ENCODE measurements at regions not wholly inside any gene's neighbourhood (a gene's known extent, or its start where the extent isn't known, plus 50 kb on each side); places are given as distances from the start of the nearest gene placed in this dataset.
"Not testable (repeated sequence)": the region's sequence is repeated elsewhere in the genome, so short reads cannot be mapped to it uniquely, and the experiment has no call there.

- no peak for DNase-seq
- no peaks in the 10 kb centered on the region for H3K27me3 ChIP-seq (ENCODE audit: low read length)
- H3K9me2 ChIP-seq (replicated peaks; ENCODE audit: insufficient read depth, low read length) = no peaks in the 10 kb centered on the region
- no peaks in the 10 kb centered on the region for H3K79me2 ChIP-seq (ENCODE audit: low read length)
- no peaks in the 10 kb centered on the region for H4K20me1 ChIP-seq (ENCODE audit: insufficient read depth, low read depth, low read length)
- H3K27ac ChIP-seq (ENCODE audit: low read length) = no peak overlapping the region
- H3K9me3 ChIP-seq (ENCODE audit: low read length) = no peaks in the 10 kb centered on the region
- H3K9ac ChIP-seq (ENCODE audit: low read length) = no peak overlapping the region
- no peaks in the 10 kb centered on the region for H3K36me3 ChIP-seq (ENCODE audit: insufficient read depth, low read length)
- no peak overlapping the region for H3K4me2 ChIP-seq (ENCODE audit: low read depth, low read length, poor library complexity, severe bottlenecking)
- H3K4me1 ChIP-seq (ENCODE audit: low read length) = no peaks in the 10 kb centered on the region
- no peak overlapping the region for H2AFZ ChIP-seq (ENCODE audit: low read length)
- no peak overlapping the region for H3K4me3 ChIP-seq (ENCODE audit: low read length)
Measured at GRCh38 chr12:125549171-125549570, 483.9 kb downstream of the AACS start.

DNA sequence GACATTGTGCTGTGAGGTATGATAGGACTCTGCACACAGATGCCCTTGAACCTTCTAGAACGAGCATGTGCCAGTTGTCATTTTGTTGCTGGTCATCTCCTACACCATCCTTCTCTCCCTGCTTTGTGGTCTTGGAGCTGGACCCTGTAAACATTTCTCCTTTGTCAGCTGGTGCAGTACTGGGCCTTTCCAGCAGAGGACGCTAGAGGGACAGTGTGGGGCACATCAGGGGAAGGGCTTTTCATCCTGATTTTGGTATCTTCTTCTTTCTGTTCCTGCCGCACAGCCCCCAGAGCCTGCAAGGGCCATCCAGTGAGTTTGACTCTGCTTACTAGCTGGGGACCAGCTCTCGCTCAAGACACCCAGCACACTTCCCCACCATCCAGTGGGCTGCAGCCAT lies 484.6 kb downstream of the AACS start:
- no peak overlapping the region for H3K9ac ChIP-seq (ENCODE audit: low read length)

GRCh38 chr12:125552295-125552694 lies 487.1 kb downstream of the AACS start:
- Histone ChIP-seq H3K9me2 (replicated peaks; ENCODE audit: insufficient read depth, low read length) (no peaks in the 10 kb centered on the region), H3K4me3 (ENCODE audit: low read length) (no peak overlapping the region), H3K9me3 (ENCODE audit: low read length) (no peaks in the 10 kb centered on the region), H3K27me3 (ENCODE audit: low read length) (no peaks in the 10 kb centered on the region), H3K9ac (ENCODE audit: low read length) (no peak overlapping the region), H3K79me2 (ENCODE audit: low read length) (no peaks in the 10 kb centered on the region), H4K20me1 (ENCODE audit: insufficient read depth, low read depth, low read length) (no peaks in the 10 kb centered on the region), H3K4me1 (ENCODE audit: low read length) (no peaks in the 10 kb centered on the region), H2AFZ (ENCODE audit: low read length) (no peak overlapping the region), H3K4me2 (ENCODE audit: low read depth, low read length, poor library complexity, severe bottlenecking) (no peak overlapping the region), H3K27ac (ENCODE audit: low read length) (no peak overlapping the region), H3K36me3 (ENCODE audit: insufficient read depth, low read length) (no peaks in the 10 kb centered on the region)
- DNase-seq = no peak

More for the DNA sequence above, 484.6 kb downstream of the AACS start:
- Histone ChIP-seq H3K27ac (ENCODE audit: low read length) (no peak overlapping the region), H3K4me1 (ENCODE audit: low read length) (no peaks in the 10 kb centered on the region), H3K4me3 (ENCODE audit: low read length) (no peak overlapping the region), H3K36me3 (ENCODE audit: insufficient read depth, low read length) (no peaks in the 10 kb centered on the region), H3K9me2 (replicated peaks; ENCODE audit: insufficient read depth, low read length) (no peaks in the 10 kb centered on the region), H3K79me2 (ENCODE audit: low read length) (no peaks in the 10 kb centered on the region), H4K20me1 (ENCODE audit: insufficient read depth, low read depth, low read length) (no peaks in the 10 kb centered on the region), H2AFZ (ENCODE audit: low read length) (no peak overlapping the region), H3K27me3 (ENCODE audit: low read length) (no peaks in the 10 kb centered on the region), H3K4me2 (ENCODE audit: low read depth, low read length, poor library complexity, severe bottlenecking) (no peak overlapping the region), H3K9me3 (ENCODE audit: low read length) (no peaks in the 10 kb centered on the region)
- DNase-seq = peak; percentile 81

GRCh38 chr12:125561008-125561407 lies 495.8 kb downstream of the AACS start:
- H4K20me1 ChIP-seq (ENCODE audit: insufficient read depth, low read depth, low read length); H3K9me2 ChIP-seq (replicated peaks; ENCODE audit: insufficient read depth, low read length); H3K36me3 ChIP-seq (ENCODE audit: insufficient read depth, low read length); H3K9ac ChIP-seq (ENCODE audit: low read length); DNase-seq; H3K27ac ChIP-seq (ENCODE audit: low read length); H3K27me3 ChIP-seq (ENCODE audit: low read length); H2AFZ ChIP-seq (ENCODE audit: low read length); H3K4me2 ChIP-seq (ENCODE audit: low read depth, low read length, poor library complexity, severe bottlenecking); H3K9me3 ChIP-seq (ENCODE audit: low read length); H3K4me3 ChIP-seq (ENCODE audit: low read length); H3K4me1 ChIP-seq (ENCODE audit: low read length); H3K79me2 ChIP-seq (ENCODE audit: low read length): not testable (repeated sequence)

DNA sequence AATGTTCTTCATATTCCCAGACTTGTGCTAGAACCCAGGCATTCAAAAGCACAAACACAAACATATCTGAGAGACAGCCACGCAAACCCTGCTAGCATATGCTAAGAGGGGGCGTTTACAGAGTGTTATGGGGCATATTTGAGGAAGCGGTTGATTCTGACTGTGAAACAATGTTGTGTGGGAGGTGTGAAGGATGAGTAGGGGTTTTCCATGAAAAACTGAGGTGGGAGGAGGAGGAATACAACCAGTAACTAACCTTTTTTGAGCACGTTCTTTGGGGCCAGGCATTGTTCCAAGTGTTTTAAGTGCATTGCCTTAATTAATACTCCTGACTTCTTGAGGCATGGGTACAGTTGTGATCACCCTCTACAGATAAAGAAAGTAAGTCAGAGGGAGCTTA lies 499.5 kb downstream of the AACS start:
- Histone ChIP-seq H3K4me2 (ENCODE audit: low read depth, low read length, poor library complexity, severe bottlenecking) (no peak overlapping the region), H3K36me3 (ENCODE audit: insufficient read depth, low read length) (no peaks in the 10 kb centered on the region), H3K9ac (ENCODE audit: low read length) (no peak overlapping the region), H4K20me1 (ENCODE audit: insufficient read depth, low read depth, low read length) (no peaks in the 10 kb centered on the region), H2AFZ (ENCODE audit: low read length) (no peak overlapping the region), H3K27me3 (ENCODE audit: low read length) (no peaks in the 10 kb centered on the region), H3K9me3 (ENCODE audit: low read length) (no peaks in the 10 kb centered on the region), H3K79me2 (ENCODE audit: low read length) (no peaks in the 10 kb centered on the region), H3K9me2 (replicated peaks; ENCODE audit: insufficient read depth, low read length) (no peaks in the 10 kb centered on the region), H3K4me1 (ENCODE audit: low read length) (no peaks in the 10 kb centered on the region), H3K4me3 (ENCODE audit: low read length) (no peak overlapping the region), H3K27ac (ENCODE audit: low read length) (no peak overlapping the region)
- no peak for DNase-seq

GRCh38 chr12:125567581-125567980 lies 502.3 kb downstream of the AACS start:
- no peak overlapping the region for H3K27ac ChIP-seq (ENCODE audit: low read length)
- H2AFZ ChIP-seq (ENCODE audit: low read length) = no peak overlapping the region
- H3K79me2 ChIP-seq (ENCODE audit: low read length) = no peaks in the 10 kb centered on the region
- no peaks in the 10 kb centered on the region for H3K36me3 ChIP-seq (ENCODE audit: insufficient read depth, low read length)
- H4K20me1 ChIP-seq (ENCODE audit: insufficient read depth, low read depth, low read length) = no peaks in the 10 kb centered on the region
- no peak overlapping the region for H3K9ac ChIP-seq (ENCODE audit: low read length)
- no peaks in the 10 kb centered on the region for H3K4me1 ChIP-seq (ENCODE audit: low read length)
- no peak overlapping the region for H3K4me2 ChIP-seq (ENCODE audit: low read depth, low read length, poor library complexity, severe bottlenecking)
- no peaks in the 10 kb centered on the region for H3K9me2 ChIP-seq (replicated peaks; ENCODE audit: insufficient read depth, low read length)
- no peaks in the 10 kb centered on the region for H3K27me3 ChIP-seq (ENCODE audit: low read length)
- no peaks in the 10 kb centered on the region for H3K9me3 ChIP-seq (ENCODE audit: low read length)
- H3K4me3 ChIP-seq (ENCODE audit: low read length) = no peak overlapping the region
- DNase-seq = no peak

GRCh38 chr12:125568306-125568705 lies 503.1 kb downstream of the AACS start:
- H3K27me3 ChIP-seq (ENCODE audit: low read length) = no peaks in the 10 kb centered on the region
- no peaks in the 10 kb centered on the region for H4K20me1 ChIP-seq (ENCODE audit: insufficient read depth, low read depth, low read length)
- no peaks in the 10 kb centered on the region for H3K79me2 ChIP-seq (ENCODE audit: low read length)
- no peaks in the 10 kb centered on the region for H3K9me2 ChIP-seq (replicated peaks; ENCODE audit: insufficient read depth, low read length)
- no peak overlapping the region for H2AFZ ChIP-seq (ENCODE audit: low read length)
- no peak for DNase-seq
- no peak overlapping the region for H3K27ac ChIP-seq (ENCODE audit: low read length)
- no peak overlapping the region for H3K4me3 ChIP-seq (ENCODE audit: low read length)
- H3K9ac ChIP-seq (ENCODE audit: low read length) = no peak overlapping the region
- no peak overlapping the region for H3K4me2 ChIP-seq (ENCODE audit: low read depth, low read length, poor library complexity, severe bottlenecking)
- no peaks in the 10 kb centered on the region for H3K36me3 ChIP-seq (ENCODE audit: insufficient read depth, low read length)
- no peaks in the 10 kb centered on the region for H3K9me3 ChIP-seq (ENCODE audit: low read length)
- no peaks in the 10 kb centered on the region for H3K4me1 ChIP-seq (ENCODE audit: low read length)

DNA sequence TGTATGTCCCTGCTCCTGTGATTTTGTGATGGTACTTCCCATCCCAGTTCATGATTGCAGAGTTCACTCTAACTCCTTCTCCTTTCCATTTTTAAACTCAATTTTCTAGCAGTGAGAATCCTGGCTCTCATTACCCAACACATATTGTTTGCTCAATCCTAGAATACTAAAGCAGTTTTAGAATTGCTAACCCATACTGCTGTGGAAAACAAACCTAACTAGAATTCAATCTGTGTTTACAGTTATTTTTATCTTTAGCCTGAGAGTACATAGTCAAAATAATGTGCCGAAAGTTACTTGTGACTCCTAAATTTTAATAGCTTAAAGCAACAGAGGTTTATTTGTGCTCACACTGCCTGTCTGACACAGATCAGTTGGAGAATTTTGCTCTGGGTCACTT lies 508.0 kb downstream of the AACS start:
- Histone ChIP-seq H4K20me1 (ENCODE audit: insufficient read depth, low read depth, low read length) (no peaks in the 10 kb centered on the region), H3K36me3 (ENCODE audit: insufficient read depth, low read length) (no peaks in the 10 kb centered on the region), H3K4me1 (ENCODE audit: low read length) (no peaks in the 10 kb centered on the region), H3K79me2 (ENCODE audit: low read length) (no peaks in the 10 kb centered on the region), H3K9ac (ENCODE audit: low read length) (no peak overlapping the region), H3K9me2 (replicated peaks; ENCODE audit: insufficient read depth, low read length) (no peaks in the 10 kb centered on the region), H3K27ac (ENCODE audit: low read length) (no peak overlapping the region), H3K27me3 (ENCODE audit: low read length) (no peaks in the 10 kb centered on the region), H3K4me3 (ENCODE audit: low read length) (no peak overlapping the region), H3K4me2 (ENCODE audit: low read depth, low read length, poor library complexity, severe bottlenecking) (no peak overlapping the region), H2AFZ (ENCODE audit: low read length) (no peak overlapping the region), H3K9me3 (ENCODE audit: low read length) (no peaks in the 10 kb centered on the region)
- DNase-seq = no peak

DNA sequence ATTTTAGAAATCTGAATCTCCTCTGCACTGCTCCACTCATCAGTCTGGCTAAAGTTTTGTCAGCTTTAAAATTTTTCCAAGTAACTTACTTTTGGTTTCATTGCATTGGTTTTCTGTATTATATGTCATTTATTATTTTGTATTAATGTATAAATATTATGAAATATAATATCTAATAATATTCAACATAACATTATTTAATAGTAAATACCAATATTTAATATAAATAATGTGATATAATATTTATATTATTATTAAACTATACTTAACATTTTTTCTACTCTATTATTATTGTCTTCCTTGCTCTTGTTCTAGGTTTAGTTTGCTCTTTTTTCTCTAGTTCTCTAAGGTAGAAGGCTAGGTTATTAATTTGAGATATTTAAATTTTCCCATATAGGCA lies 512.1 kb downstream of the AACS start:
- H3K9ac ChIP-seq (ENCODE audit: low read length) = no peak overlapping the region
- peaks cover 7% of the 10 kb centered on the region for H3K4me1 ChIP-seq (ENCODE audit: low read length)
- H3K4me3 ChIP-seq (ENCODE audit: low read length) = no peak overlapping the region
- H3K4me2 ChIP-seq (ENCODE audit: low read depth, low read length, poor library complexity, severe bottlenecking) = no peak overlapping the region
- H2AFZ ChIP-seq (ENCODE audit: low read length) = no peak overlapping the region
- no peaks in the 10 kb centered on the region for H4K20me1 ChIP-seq (ENCODE audit: insufficient read depth, low read depth, low read length)
- no peak overlapping the region for H3K27ac ChIP-seq (ENCODE audit: low read length)
- H3K36me3 ChIP-seq (ENCODE audit: insufficient read depth, low read length) = no peaks in the 10 kb centered on the region
- H3K79me2 ChIP-seq (ENCODE audit: low read length) = no peaks in the 10 kb centered on the region
- no peaks in the 10 kb centered on the region for H3K9me2 ChIP-seq (replicated peaks; ENCODE audit: insufficient read depth, low read length)
- H3K9me3 ChIP-seq (ENCODE audit: low read length) = no peaks in the 10 kb centered on the region
- no peak for DNase-seq
- H3K27me3 ChIP-seq (ENCODE audit: low read length) = no peaks in the 10 kb centered on the region
